HEK293T (cell line): ENCODE measurements at regions not wholly inside any gene's neighbourhood (a gene's known extent, or its start where the extent isn't known, plus 50 kb on each side); places are given as distances from the start of the nearest gene placed in this dataset.
A peak's percentile ranks its signal among the peaks of the same experiment; 100 is the strongest.
"Not testable (repeated sequence)": the region's sequence is repeated elsewhere in the genome, so short reads cannot be mapped to it uniquely, and the experiment has no call there.

Experiments used
- CTCF ChIA-PET: fragments of 350-600 bp; formaldehyde crosslinking; extraction: SDS; loops from one replicate; lab custom pipeline; 2021; ENCODE audit warnings: antibody characterized with exemption, inconsistent platforms; lab: Yijun Ruan, JAX
- POLR2A ChIA-PET: fragments of 350-600 bp; formaldehyde crosslinking; extraction: SDS; loops from one replicate; lab custom pipeline; 2020; ENCODE audit warnings: antibody characterized with exemption, inconsistent platforms; lab: Yijun Ruan, JAX
- DNase-seq: peaks from one replicate; pipeline ENCODE4 v3.0.0; 2012; ENCODE audit warnings: mixed read lengths; ENCODE audit errors: extremely low spot score
- L3MBTL2 ChIP-seq: fragments of 450-650 bp; conservative IDR thresholded peaks from 2 replicates; pipeline ENCODE4 v1.6.1; 2016; ENCODE audit warnings: mild to moderate bottlenecking

DNA sequence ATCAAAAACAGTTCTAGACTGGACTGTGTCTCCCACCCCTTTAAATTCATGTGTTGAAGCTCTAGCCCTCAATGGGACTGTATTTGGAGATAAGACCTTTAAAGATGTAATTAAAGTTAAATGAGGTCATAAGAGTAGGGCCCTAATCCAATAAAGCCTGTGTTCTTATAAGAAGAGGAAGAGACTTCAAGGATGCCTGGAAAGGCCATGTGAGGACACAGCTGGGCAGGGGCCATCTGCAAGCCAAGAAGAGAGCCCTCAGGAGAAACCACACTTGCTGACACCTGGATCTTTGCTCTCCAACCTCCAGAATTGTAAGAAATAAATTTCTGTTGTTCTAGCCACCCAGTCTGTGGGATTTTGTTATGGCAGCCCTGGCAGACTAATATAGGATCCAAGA, 153.6 kb upstream of the POMZP3 start:
- DNase-seq, CTCF ChIA-PET, POLR2A ChIA-PET: not testable (repeated sequence)

DNA sequence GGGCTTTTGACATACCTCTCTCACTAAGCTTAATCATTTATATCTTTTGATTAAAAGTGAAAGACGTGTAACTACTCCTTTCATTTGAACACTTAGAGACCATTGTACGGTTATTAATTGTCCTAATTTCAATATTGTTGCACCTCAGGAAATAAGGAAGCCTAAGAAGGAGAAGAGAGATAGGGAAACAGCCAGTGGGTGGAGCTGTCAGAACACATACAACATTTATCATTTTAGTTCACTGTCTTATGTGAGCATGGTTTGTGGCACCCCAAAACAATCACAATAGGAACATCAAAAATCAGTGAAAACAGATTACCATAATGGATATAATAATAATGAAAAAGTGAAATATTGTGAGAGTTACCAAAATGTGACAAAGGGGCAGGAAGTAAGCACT, 147.2 kb upstream of the POMZP3 start:
- DNase-seq, CTCF ChIA-PET, POLR2A ChIA-PET: not testable (repeated sequence)

DNA sequence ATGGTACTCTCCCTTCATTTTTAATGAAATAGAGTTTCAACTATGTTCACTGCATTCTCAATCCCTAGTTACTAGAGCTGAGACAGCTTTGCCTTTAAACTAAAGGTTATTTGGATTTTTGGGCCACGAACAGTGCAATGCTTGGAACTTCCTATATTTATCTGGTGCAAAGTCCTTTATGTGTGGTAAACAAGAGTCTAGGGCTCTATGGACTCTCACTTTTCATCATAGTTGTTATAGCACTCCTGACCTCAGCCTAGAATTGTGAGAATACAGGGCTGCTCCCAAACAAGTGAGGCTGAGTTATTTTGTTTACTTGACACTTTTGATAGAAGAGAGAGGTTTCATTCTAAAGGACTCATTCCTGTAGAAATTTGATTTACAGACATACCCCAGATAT, 144.9 kb upstream of the POMZP3 start:
- POLR2A ChIA-PET, DNase-seq, CTCF ChIA-PET: not testable (repeated sequence)

DNA sequence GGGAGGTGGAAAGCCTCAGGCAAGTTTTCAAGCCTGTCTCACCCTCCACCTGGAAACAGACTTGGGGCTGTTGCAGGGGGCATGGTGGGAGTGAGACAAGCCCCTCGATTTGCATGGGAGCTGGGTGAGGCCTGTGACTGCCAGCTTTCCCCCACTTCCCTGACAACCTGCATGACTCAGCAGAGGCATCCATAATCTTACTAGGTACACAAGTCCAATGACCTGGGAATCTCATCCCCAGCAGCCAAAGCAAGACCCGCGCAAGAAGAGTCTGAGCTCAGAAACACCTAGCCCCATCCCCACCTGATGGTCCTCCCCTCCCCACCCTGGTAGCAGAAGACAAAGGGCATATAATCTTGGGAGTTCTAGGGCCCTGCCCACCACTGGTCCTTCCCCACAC, 136.9 kb upstream of the POMZP3 start:
- CTCF ChIA-PET, POLR2A ChIA-PET, DNase-seq: not testable (repeated sequence)

DNA sequence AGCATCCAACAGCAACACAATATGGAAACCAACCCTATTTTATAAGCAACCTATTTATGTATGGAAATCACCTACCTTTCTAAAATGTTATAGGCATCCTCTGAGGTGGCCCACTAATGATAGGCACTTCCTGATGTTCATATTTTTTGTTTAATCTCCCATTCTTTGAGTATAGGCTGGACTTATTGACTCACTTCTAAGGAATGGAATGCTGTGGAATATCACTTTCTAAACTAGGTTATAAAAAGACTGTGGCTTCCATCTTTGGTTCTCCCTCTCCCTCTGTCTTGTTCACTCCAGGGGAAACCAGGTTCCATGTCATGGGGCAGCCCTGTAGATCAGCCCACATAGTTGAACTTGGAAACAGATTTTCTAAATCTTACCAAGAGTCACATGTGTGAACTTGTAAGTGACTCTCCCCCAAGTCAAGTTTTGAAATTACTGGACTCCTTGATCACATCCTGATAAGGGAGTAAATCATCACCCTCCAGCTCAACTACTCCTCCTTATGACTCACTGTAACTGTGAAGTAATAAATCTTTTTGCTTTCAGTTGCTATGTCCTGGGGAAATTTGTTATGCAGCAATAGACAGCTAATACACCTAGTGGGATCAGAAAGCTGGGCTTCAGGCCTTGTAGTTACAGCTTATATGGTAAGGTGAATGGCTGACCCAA, 133.6 kb upstream of the POMZP3 start:
- CTCF ChIA-PET, DNase-seq, POLR2A ChIA-PET: not testable (repeated sequence)

DNA sequence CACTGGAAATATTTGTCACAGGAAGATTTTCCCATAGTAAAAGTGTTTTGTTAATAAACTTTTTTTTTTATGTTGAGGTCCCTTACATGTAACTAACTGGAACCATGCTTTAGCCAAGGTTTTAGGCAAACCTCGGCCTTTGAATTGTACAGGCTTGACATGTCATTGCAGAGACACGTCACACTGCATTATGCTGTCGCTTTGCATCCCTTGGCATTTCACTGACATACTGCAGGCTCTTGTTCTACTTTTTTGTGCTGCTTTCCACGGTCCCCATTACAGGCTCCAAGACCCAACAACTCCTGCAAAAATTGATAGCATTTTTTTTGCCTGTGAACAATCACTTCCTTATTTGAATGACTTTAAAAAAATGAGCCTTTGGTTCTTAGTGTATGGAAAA, 112.5 kb upstream of the POMZP3 start:
- DNase-seq, POLR2A ChIA-PET: not testable (repeated sequence)

DNA sequence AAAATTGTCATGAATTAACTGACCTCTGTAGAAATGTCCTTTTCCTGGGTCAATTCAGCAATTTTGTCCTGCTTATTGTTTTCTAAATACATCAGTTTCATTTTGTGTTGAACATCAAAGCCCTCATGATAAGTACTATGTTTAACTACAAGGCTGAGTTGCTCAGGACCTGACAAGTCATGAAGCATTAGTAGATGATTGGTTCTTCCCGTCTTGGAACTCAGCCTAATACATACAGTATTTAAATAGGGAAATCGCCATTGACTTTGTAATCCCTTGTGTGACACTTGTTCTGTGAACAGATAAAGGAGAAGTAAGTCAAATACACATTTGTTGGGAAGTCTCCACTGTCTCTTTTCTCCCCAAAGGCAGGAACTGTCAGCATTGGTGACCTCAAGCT, 109.6 kb upstream of the POMZP3 start:
- POLR2A ChIA-PET, DNase-seq, CTCF ChIA-PET: not testable (repeated sequence)

More for the DNA sequence above, 112.5 kb upstream of the POMZP3 start:
- CTCF ChIA-PET = not testable (repeated sequence)

DNA sequence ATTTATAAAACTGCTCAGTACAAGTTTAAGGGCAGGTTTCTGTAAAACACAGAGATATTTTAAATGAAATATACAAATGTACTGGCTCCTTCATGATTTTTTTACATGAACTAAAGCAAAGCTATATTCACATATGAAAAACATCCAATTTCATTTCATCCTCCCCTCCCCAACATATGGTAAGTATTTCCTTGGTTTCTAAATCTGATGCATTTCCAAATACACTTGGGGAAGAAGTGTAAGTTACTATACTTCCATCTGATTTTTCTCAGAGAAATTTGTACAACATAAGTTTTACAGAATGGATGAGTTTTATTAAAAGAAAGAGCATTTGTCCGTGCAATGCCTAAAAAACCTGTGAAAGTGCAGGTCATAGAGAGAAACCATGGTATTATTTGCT, 109.0 kb upstream of the POMZP3 start:
- CTCF ChIA-PET, POLR2A ChIA-PET, DNase-seq: not testable (repeated sequence)

DNA sequence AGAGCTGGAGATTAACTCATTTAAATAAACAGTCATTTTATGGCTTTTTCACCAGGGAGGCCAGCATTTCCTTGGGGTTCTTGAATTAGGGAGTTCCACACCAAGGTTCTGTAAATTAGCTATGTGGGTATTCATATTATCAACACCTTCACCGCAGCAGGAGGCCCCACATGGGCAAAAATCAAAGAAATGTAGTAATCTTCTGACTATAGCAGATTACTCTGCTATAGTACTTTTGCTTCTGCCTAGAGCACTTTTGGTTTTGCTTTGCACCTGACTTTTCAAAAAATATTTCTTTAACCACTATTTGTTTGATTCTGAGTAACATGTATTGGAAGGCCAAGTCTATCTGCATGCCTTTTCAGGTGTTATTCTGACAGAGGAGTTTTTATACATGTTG, 108.6 kb upstream of the POMZP3 start:
- POLR2A ChIA-PET, DNase-seq, CTCF ChIA-PET: not testable (repeated sequence)

DNA sequence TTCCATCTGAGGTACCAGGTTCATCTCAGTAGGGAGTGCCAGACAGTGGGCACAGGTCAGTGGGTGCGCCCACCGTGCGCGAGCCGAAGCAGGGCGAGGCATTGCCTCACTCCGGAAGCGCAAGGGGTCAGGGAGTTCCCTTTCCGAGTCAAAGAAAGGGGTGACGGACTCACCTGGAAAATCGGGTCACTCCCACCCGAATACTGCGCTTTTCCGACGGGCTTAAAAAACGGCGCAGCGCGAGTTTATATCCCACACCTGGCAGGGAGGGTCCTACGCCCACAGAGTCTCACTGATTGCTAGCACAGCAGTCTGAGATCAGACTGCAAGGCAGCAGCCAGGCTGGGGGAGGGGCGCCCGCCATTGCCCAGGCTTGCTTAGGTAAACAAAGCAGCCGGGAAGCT, 101.5 kb upstream of the POMZP3 start:
- peak; percentile 45; the same call in 1 of the 2 replicates for TF ChIP-seq L3MBTL2
- DNase-seq, POLR2A ChIA-PET, CTCF ChIA-PET: not testable (repeated sequence)

DNA sequence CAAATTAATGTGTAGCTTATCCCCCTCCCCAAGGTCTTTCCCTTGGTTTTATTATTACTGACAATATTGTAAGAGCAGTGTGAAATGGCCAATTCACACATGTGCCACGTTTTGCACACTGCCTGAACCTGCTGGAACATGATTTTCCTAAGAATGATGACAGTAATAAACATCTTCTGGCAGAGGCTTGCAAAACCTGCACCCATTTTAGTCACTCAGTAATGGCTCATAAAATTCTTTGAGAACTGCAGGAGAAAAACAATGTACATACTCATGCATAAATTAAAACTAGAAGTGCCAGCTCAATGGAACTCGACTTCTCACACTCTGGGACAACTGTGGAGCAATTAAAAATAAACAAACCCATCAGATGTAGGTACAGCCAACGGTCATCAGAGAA, 96.8 kb upstream of the POMZP3 start:
- CTCF ChIA-PET, POLR2A ChIA-PET, DNase-seq: not testable (repeated sequence)

DNA sequence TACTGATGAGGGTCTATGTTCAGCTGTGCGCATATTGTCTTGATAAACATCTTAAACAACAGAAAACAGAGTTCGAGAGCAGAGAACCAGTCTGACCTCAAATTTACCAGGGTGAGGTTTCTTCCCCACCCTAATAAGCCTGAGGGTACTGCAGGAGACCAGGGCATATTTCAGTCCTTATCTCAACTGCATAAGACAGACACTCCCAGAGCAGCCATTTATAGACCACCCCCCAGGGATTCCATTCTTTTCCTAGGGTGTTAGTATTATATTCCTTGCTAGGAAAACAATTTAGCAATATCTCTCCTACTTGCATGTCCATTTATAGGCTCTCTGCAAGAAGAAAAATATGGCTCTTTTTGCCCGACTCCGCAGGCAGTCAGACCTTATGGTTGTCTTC, 89.5 kb upstream of the POMZP3 start:
- DNase-seq, POLR2A ChIA-PET, CTCF ChIA-PET: not testable (repeated sequence)

DNA sequence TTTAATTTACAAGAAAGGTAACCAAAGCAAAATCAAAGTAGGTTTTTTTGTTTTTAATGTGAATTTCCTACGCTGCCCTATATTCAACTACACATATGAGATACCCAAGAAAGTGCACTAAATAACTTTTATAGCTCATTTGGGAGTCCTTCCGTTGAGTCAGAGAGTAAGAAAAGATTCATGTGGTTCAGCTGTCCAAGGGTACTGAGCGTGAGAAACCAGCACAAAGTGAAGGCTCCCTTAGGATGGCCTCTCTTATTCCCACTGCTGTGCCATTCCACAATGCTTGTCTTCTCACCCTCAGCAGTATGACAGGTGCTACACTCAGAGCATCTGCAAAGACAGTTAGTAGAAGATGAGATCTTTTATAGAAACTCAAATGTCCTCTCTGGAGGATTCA, 85.8 kb upstream of the POMZP3 start:
- DNase-seq, POLR2A ChIA-PET, CTCF ChIA-PET: not testable (repeated sequence)

DNA sequence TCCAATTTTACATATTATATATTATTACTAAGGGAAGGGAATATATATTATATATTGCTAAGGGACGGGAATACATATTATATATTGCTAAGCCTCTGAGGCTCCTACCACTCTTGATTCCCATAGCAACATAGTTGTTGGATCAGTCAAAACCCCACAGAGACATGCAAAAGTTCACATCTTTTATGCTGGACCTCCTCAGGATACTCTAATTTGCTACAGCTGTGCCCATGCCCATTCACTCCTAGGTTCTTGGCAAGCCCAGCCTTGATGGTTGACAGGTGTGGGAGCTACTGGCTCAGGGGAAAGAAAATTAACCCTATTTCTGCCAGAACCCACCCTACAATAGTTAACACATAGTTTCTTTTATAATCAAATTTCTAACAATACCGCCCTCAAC, 84.6 kb upstream of the POMZP3 start:
- CTCF ChIA-PET, POLR2A ChIA-PET, DNase-seq: not testable (repeated sequence)

DNA sequence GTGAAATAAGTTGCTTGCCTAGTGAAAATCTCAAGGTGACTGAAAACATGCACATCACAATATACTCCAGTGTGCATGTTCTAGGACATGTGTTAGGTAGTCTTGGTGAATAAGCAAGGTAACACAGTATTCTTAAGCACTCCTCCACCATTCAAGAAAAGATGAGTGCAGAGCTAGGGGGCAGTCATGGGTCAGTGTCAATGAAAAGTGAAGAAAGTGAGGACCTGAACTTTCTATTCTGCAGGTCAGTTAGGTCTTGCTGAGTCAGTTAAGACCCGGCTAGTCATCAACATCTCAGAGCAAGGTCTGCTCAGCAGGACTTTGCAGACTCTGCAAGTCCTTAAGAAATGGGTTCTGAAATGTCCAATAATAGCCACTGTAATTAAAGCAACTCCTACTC, 82.6 kb upstream of the POMZP3 start:
- POLR2A ChIA-PET, DNase-seq, CTCF ChIA-PET: not testable (repeated sequence)

DNA sequence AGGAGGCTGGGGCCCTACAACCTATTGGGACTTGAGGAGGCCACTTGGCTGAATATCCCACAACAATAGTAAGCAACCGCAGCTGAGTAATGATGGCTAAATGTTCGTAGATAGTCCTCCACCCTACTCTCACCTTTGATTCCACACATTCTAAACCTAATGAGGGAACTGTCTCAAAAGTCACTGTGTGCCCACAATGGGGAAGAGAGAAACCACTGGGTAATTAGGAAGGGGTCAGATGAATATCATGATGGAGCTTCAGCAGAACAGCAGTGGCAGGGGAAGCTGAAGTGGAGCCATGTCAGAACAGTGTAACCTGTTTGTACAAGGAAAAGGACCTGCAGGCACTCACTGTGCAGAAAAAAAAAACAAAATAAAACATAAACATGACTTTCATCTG, 81.4 kb upstream of the POMZP3 start:
- POLR2A ChIA-PET, CTCF ChIA-PET, DNase-seq: not testable (repeated sequence)

DNA sequence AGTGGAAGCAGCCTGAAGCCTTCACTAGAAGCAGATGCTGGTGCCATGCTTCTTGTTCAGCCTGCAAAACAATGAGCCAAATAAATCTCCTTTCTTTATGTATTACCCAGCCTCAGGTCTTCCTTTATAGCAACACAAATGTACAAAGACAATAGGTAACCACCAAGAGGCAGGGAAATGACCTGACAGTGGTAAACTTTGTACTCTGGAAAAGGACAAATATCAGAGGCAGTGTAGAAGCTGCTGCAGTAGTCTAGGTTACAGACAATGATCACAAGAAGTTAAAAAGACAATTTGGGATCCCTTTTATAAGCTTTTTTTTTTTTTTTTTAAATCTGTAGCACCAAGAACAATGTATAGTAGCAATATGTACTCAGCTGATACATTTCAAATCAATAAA, 76.7 kb upstream of the POMZP3 start:
- POLR2A ChIA-PET, DNase-seq, CTCF ChIA-PET: not testable (repeated sequence)

DNA sequence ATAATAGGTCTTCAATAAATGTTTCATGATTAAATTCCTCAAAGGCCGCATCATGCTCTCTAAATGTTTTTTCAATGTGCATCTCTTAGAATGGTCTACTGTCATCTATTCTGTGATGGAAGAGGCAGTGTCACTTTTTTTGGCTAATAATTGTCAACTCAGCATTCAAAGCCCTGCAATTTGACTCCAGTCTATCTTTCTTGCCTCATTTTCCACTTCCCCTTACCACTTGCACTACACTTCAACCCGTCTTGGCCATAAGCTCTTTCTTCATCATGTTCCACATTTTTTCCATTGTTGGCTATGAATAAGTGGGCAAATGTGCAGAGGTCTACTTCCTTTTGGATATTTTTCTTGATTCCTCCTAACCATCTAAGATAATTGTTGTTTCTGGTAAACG, 59.2 kb upstream of the POMZP3 start:
- DNase-seq, CTCF ChIA-PET, POLR2A ChIA-PET: not testable (repeated sequence)

DNA sequence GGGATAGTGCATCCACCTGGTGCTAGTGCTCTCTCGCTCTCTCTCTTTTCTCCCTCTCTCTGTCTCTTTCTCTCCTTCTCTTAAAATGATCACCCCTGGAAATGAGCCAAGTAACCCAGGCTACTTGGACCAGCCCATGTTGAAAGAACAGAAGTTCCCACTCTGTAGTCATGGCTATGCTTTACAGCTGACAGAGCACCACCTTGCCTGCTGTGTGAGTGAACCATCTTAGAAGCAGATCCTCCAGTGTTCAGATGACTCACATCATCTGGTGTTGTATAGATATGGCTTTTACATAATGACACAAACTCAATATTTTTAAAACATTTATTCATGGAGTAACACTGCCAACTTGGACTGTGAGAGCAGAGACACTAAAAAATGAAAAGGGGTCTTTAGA, 57.7 kb upstream of the POMZP3 start:
- DNase-seq, CTCF ChIA-PET, POLR2A ChIA-PET: not testable (repeated sequence)

DNA sequence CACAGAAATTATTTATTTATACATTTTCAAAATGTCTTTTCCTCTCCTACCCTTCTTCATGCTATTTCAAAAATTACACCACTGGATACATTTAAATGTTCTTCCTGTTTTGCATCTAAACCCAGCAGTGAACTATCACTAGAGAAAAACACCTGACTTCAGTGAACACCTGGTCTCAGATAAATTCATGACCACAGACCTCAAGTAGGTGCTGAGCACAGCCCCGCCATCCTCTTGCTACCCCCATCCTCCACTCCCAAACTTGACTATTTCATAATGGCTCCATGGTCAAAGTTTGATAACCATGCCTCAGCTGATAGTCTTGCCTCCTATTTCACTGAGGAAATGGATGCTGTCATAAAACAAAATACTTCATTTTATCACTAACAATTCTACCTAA, 56.6 kb upstream of the POMZP3 start:
- DNase-seq, POLR2A ChIA-PET, CTCF ChIA-PET: not testable (repeated sequence)
